ENCODE measurements at regions not wholly inside any gene's neighbourhood (a gene's known extent, or its start where the extent isn't known, plus 50 kb on each side); places are given as distances from the start of the nearest gene placed in this dataset.

- Histone ChIP-seq H3K27ac (ENCODE audit: low read depth in 1 of 2, low read length in 2 of 2) (no peak overlapping the region), H3K9ac (ENCODE audit: low read depth in 1 of 2, low read length in 2 of 2) (no peak overlapping the region), H3K9me3 (ENCODE audit: control insufficient read depth in 4 of 4, low read length in 3 of 4) (no peaks in the 10 kb centered on the region), H3K4me3 (ENCODE audit: low read depth in 1 of 3, low read length in 3 of 3) (no peak overlapping the region), H3K27me3 (ENCODE audit: control insufficient read depth in 4 of 4, insufficient read depth in 4 of 4, low read length in 3 of 4) (no peaks in the 10 kb centered on the region), H3K4me1 (ENCODE audit: control insufficient read depth in 4 of 4, insufficient read depth in 4 of 4, low read length in 3 of 4) (no peaks in the 10 kb centered on the region), H3K36me3 (ENCODE audit: control insufficient read depth in 4 of 4, insufficient read depth in 3 of 4, low read depth in 1 of 4, low read length in 3 of 4) (no peaks in the 10 kb centered on the region)
- no peak for TF ChIP-seq HNF4A (conservative IDR thresholded peaks at IDR 0.05)
- TF ChIP-seq FOXA1 (IDR thresholded peaks at IDR 0.05) = no peak
- DNase-seq (ENCODE audit: low spot score) = no peak
- WGBS = 92% methylated on average over 2 of the region's 2 CpGs
These were observed 281.7 kb upstream of the ERCC4 start for GRCh38 chr16:13638218-13638617.

- Histone ChIP-seq H3K27ac (ENCODE audit: low read depth in 1 of 2, low read length in 2 of 2) (no peak overlapping the region), H3K9ac (ENCODE audit: low read depth in 1 of 2, low read length in 2 of 2) (no peak overlapping the region), H3K27me3 (ENCODE audit: control insufficient read depth in 4 of 4, insufficient read depth in 4 of 4, low read length in 3 of 4) (no peaks in the 10 kb centered on the region), H3K36me3 (ENCODE audit: control insufficient read depth in 4 of 4, insufficient read depth in 3 of 4, low read depth in 1 of 4, low read length in 3 of 4) (no peaks in the 10 kb centered on the region), H3K4me3 (ENCODE audit: low read depth in 1 of 3, low read length in 3 of 3) (no peak overlapping the region), H3K4me1 (ENCODE audit: control insufficient read depth in 4 of 4, insufficient read depth in 4 of 4, low read length in 3 of 4) (no peaks in the 10 kb centered on the region), H3K9me3 (ENCODE audit: control insufficient read depth in 4 of 4, low read length in 3 of 4) (no peaks in the 10 kb centered on the region)
- TF ChIP-seq ATF3 (IDR thresholded peaks at IDR 0.05) = no peak
- no peak for TF ChIP-seq FOXA1 (IDR thresholded peaks at IDR 0.05)
- TF ChIP-seq TAF1 (conservative IDR thresholded peaks at IDR 0.05) = no peak
- no peak for TF ChIP-seq EGR1 (IDR thresholded peaks at IDR 0.05; ENCODE audit: low read depth in 2 of 2)
- TF ChIP-seq CTCF (IDR thresholded peaks at IDR 0.05; ENCODE audit: low read depth, low read length, missing input control) = no peak
- no peak for TF ChIP-seq SP1 (IDR thresholded peaks at IDR 0.05)
- TF ChIP-seq MAX (IDR thresholded peaks at IDR 0.05) = no peak
- no peak for TF ChIP-seq REST (IDR thresholded peaks at IDR 0.05)
- no peak for TF ChIP-seq JUND (IDR thresholded peaks at IDR 0.05)
- no peak for TF ChIP-seq HNF4G (IDR thresholded peaks at IDR 0.05)
- TF ChIP-seq NR2F2 (IDR thresholded peaks at IDR 0.05) = no peak
- no peak for TF ChIP-seq YY1 (IDR thresholded peaks at IDR 0.05)
- no peak for TF ChIP-seq HNF4A (conservative IDR thresholded peaks at IDR 0.05)
- no peak for TF ChIP-seq ZBTB33 (IDR thresholded peaks at IDR 0.05)
- TF ChIP-seq FOXA2 (IDR thresholded peaks at IDR 0.05) = no peak
- no peak for TF ChIP-seq GABPA (IDR thresholded peaks at IDR 0.05 in 1 of 2, conservative IDR thresholded peaks at IDR 0.05 in 1 of 2)
- no peak for TF ChIP-seq RXRA (IDR thresholded peaks at IDR 0.05)
- TF ChIP-seq RAD21 (IDR thresholded peaks at IDR 0.05) = no peak
- 92% methylated on average over 3 of the region's 3 CpGs for WGBS
- DNase-seq (ENCODE audit: low spot score) = no peak
These were observed 276.5 kb upstream of the ERCC4 start for GRCh38 chr16:13643412-13643811.

Measured in liver (tissue), 8 donors.